ENCODE measurements at regions not wholly inside any gene's neighbourhood (a gene's known extent, or its start where the extent isn't known, plus 50 kb on each side); places are given as distances from the start of the nearest gene placed in this dataset.

DNA sequence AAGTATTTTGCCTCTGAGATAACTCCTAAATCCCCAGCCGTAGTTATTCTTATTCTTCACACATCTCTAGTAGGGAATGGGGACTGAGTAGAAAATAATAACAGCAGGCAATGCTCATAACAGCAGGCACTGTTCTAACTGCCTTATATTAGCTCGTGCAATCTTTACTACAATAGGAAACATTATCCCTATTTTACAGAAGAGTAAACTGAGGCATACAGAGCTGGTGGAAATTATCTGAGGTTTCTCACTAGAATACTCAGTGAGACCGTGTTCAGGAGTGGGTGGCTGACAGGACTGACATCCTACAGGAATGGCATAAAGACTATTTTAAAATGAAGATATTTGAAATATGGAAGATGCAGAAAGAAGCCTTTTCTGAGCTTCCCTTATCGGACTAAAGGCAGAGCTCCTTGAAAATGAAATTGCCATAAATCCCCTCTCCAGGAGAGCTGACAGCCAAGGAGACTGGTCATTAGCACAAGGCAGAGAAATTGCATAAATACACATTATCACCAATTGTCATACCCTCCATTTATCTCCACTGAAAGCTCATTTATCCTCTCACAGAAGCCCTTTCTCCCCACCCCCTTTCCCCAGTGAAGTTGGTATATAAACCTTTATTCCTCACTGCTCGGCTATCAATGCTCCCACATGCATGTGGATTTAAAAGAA, 93.9 kb downstream of the RASSF10 start (continued):
- TF ChIP-seq, protein P1, sequence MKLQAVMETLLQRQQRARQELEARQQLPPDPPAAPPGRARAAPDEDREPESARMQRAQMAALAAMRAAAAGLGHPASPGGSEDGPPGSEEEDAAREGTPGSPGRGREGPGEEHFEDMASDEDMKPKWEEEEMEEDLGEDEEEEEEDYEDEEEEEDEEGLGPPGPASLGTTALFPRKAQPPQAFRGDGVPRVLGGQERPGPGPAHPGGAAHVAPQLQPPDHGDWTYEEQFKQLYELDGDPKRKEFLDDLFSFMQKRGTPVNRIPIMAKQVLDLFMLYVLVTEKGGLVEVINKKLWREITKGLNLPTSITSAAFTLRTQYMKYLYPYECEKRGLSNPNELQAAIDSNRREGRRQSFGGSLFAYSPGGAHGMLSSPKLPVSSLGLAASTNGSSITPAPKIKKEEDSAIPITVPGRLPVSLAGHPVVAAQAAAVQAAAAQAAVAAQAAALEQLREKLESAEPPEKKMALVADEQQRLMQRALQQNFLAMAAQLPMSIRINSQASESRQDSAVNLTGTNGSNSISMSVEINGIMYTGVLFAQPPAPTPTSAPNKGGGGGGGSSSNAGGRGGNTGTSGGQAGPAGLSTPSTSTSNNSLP (IDR thresholded peaks at IDR 0.05; ENCODE audit: borderline replicate concordance, low read depth, low read length): peak; percentile 61; the same call in 1 of the 2 replicates
- peak; percentile 70 to 84 for TF ChIP-seq KDM1A (IDR thresholded peaks at IDR 0.05)
- TF ChIP-seq ARNT (IDR thresholded peaks at IDR 0.05): no peak
- TF ChIP-seq DACH1 (IDR thresholded peaks at IDR 0.05; ENCODE audit: partially characterized antibody): peak; percentile 70
- TF ChIP-seq SMAD1 (IDR thresholded peaks at IDR 0.05; ENCODE audit: low read depth, low read length, partially characterized antibody): no peak
- TF ChIP-seq SMARCA4 (IDR thresholded peaks at IDR 0.05): peak; percentile 89
- no peak for TF ChIP-seq TARDBP (IDR thresholded peaks at IDR 0.05)
- no peak for TF ChIP-seq RBM14 (IDR thresholded peaks at IDR 0.05; ENCODE audit: borderline replicate concordance, insufficient read depth, low read depth, low read length)
- no peak for TF ChIP-seq RERE (CRISPR knock-in tag; IDR thresholded peaks at IDR 0.05; ENCODE audit: borderline replicate concordance)
- no peak for TF ChIP-seq ZNF77 (CRISPR knock-in tag; IDR thresholded peaks at IDR 0.05)
- peak; percentile 90 for TF ChIP-seq CBFA2T2 (conservative IDR thresholded peaks at IDR 0.05)
- no peak for TF ChIP-seq ZNF224 (CRISPR knock-in tag; IDR thresholded peaks at IDR 0.05)
- no peak for TF ChIP-seq EHMT2 (IDR thresholded peaks at IDR 0.05)
- TF ChIP-seq SRF (CRISPR knock-in tag; IDR thresholded peaks at IDR 0.05): no peak
- TF ChIP-seq TCFL5 (CRISPR knock-in tag; conservative IDR thresholded peaks at IDR 0.05): no peak
- TF ChIP-seq SMARCE1 (IDR thresholded peaks at IDR 0.05): peak; percentile 69
- peak; percentile 92 for TF ChIP-seq TEAD4 (IDR thresholded peaks at IDR 0.05; ENCODE audit: low read length)
- no peak for TF ChIP-seq TEAD4 (CRISPR knock-in tag; IDR thresholded peaks at IDR 0.05; ENCODE audit: borderline replicate concordance)
- TF ChIP-seq ZNF584 (CRISPR knock-in tag; IDR thresholded peaks at IDR 0.05; ENCODE audit: low read depth): no peak
- no peak for TF ChIP-seq ZNF699 (CRISPR knock-in tag; IDR thresholded peaks at IDR 0.05; ENCODE audit: insufficient replicate concordance)
- peak in 1 of 2 experiments; percentile 60; a peak in 1 of 4 replicates for TF ChIP-seq ETV6 (IDR thresholded peaks at IDR 0.05; ENCODE audit: borderline replicate concordance in 1 of 2, low read depth in 2 of 2, low read length in 1 of 2)
- no peak for TF ChIP-seq ETV6 (CRISPR knock-in tag; IDR thresholded peaks at IDR 0.05; ENCODE audit: borderline replicate concordance)
